Endothelial cell of umbilical vein (primary cell): ENCODE measurements at regions not wholly inside any gene's neighbourhood (a gene's known extent, or its start where the extent isn't known, plus 50 kb on each side); places are given as distances from the start of the nearest gene placed in this dataset.

Experiments
- BruUV-seq: library from RNA; stranded (reverse); fragments of 400-500 nt; replicated peaks from 2 replicates; lab custom pipeline; 2021; lab: Mats Ljungman, UMichigan
- CTCF ChIA-PET: fragments of 300-600, 350-600 bp; sonication (Branson Sonifier 250); formaldehyde crosslinking; loops from one replicate; lab custom pipeline; 2021; ENCODE audit warnings: antibody characterized with exemption, inconsistent platforms; lab: Charles Lee
- POLR2A ChIA-PET: fragments of 300-600, 350-600 bp; sonication (Branson Sonifier 250); formaldehyde crosslinking; loops from one replicate; lab custom pipeline; 2021; ENCODE audit warnings: antibody characterized with exemption, inconsistent platforms; lab: Charles Lee
- DNase-seq: peaks from one replicate; pipeline ENCODE4 v3.0.0-alpha.2; 2011; ENCODE audit warnings: low read depth, low spot score
- FAIRE-seq: peaks from 2 replicates; lab custom pipeline; 2011; peaks lifted over from hg19 to GRCh38; lab: Jason Lieb, UNC
- H2AFZ ChIP-seq: 2 replicates; pipeline ENCODE4 v1.6.0; 2012; ENCODE audit warnings: low read depth, low read length, control low read depth, inconsistent platforms
- H3K27ac ChIP-seq: 2 replicates; pipeline ENCODE4 v1.5.1; 2011; ENCODE audit warnings: low read depth, mild to moderate bottlenecking, control low read depth, low read length, moderate library complexity; ENCODE audit not compliant: insufficient read depth
- H3K27me3 ChIP-seq, 2 experiments: 2 replicates each; pipeline versions ENCODE4 v1.6.0 to v1.6.1; 2011; ENCODE audit warnings: low read length in 2 of 2, mixed read lengths in 1 of 2; ENCODE audit not compliant: control insufficient read depth in 2 of 2, insufficient read depth in 2 of 2
- H3K36me3 ChIP-seq, 2 experiments: 2 replicates in 1 of 2; 3 replicates in 1 of 2; pipeline ENCODE4 v1.5.1; 2011; ENCODE audit warnings: low read length in 2 of 2, mild to moderate bottlenecking in 1 of 2, moderate library complexity in 1 of 2; ENCODE audit not compliant: control insufficient read depth in 2 of 2, insufficient read depth in 2 of 2; ENCODE audit errors: extremely low read depth in 1 of 2
- H3K4me1 ChIP-seq: 3 replicates; pipeline ENCODE4 v1.5.1; 2011; ENCODE audit warnings: mild to moderate bottlenecking, low read length; ENCODE audit not compliant: control insufficient read depth, insufficient read depth; ENCODE audit errors: extremely low read depth
- H3K4me2 ChIP-seq: 2 replicates; pipeline ENCODE4 v1.6.1; 2011; ENCODE audit warnings: low read length, control low read depth, mixed read lengths; ENCODE audit not compliant: insufficient read depth
- H3K4me3 ChIP-seq, 3 experiments: fragments of 200-600 bp in 1 of 3; sonication (generic), shearing (Covaris generic) in 1 of 3; replicated peaks in 1 of 3; 2 replicates each; pipeline ENCODE4 v1.5.1; 2011 to 2016; ENCODE audit warnings: control low read depth in 3 of 3, low read length in 3 of 3, mild to moderate bottlenecking in 2 of 3, inconsistent platforms in 1 of 3, low read depth in 1 of 3, moderate library complexity in 1 of 3; ENCODE audit not compliant: insufficient read depth in 1 of 3
- H3K79me2 ChIP-seq: 2 replicates; pipeline ENCODE4 v1.6.0; 2012; ENCODE audit warnings: low read length, inconsistent platforms; ENCODE audit not compliant: control insufficient read depth, insufficient read depth
- H3K9ac ChIP-seq: replicated peaks from 2 replicates; pipeline ENCODE3; 2011; ENCODE audit warnings: low read length, control low read depth; ENCODE audit not compliant: insufficient read depth; ENCODE audit errors: extremely low read depth
- H3K9me1 ChIP-seq: replicated peaks from 3 replicates; pipeline ENCODE4 v1.6.0; 2011; ENCODE audit warnings: mild to moderate bottlenecking, low read length; ENCODE audit not compliant: control insufficient read depth, insufficient read depth; ENCODE audit errors: extremely low read depth
- H3K9me3 ChIP-seq: replicated peaks from 2 replicates; pipeline ENCODE4 v1.5.1; 2012; ENCODE audit warnings: low read length, inconsistent platforms; ENCODE audit not compliant: control insufficient read depth, insufficient read depth
- H4K20me1 ChIP-seq: replicated peaks from 2 replicates; pipeline ENCODE3; 2011; ENCODE audit warnings: mild to moderate bottlenecking, low read length; ENCODE audit not compliant: control insufficient read depth, insufficient read depth; ENCODE audit errors: extremely low read depth
- EZH2 ChIP-seq: IDR thresholded peaks from 2 replicates; pipeline ENCODE4 v1.6.1; 2012; ENCODE audit warnings: borderline replicate concordance, low read depth, mild to moderate bottlenecking, moderate library complexity, low read length, inconsistent platforms; ENCODE audit not compliant: severe bottlenecking
- FOS ChIP-seq: IDR thresholded peaks from 2 replicates; pipeline ENCODE4 v1.6.1; 2011; ENCODE audit warnings: mild to moderate bottlenecking, low read length, moderate library complexity, borderline replicate concordance; ENCODE audit not compliant: insufficient read depth
- GATA2 ChIP-seq: IDR thresholded peaks from 2 replicates; pipeline ENCODE4 v1.7.0; 2011; ENCODE audit warnings: low read depth, mild to moderate bottlenecking, moderate library complexity, mixed read lengths, low read length; ENCODE audit not compliant: insufficient read length, insufficient read depth
- JUN ChIP-seq: IDR thresholded peaks from 2 replicates; pipeline ENCODE4 v1.6.1; 2011; ENCODE audit warnings: borderline replicate concordance, low read depth; ENCODE audit not compliant: insufficient read length, insufficient read depth
- MYC ChIP-seq: IDR thresholded peaks from one replicate; pipeline ENCODE4 v1.6.1; 2011; ENCODE audit warnings: mild to moderate bottlenecking, low read depth, low read length
- POLR2A ChIP-seq: IDR thresholded peaks from 2 replicates; pipeline ENCODE4 v1.6.1; 2012; ENCODE audit warnings: low read depth, mild to moderate bottlenecking, control low read depth, low read length
- POLR2AphosphoS5 ChIP-seq: IDR thresholded peaks from 2 replicates; pipeline ENCODE4 v1.6.1; 2012; ENCODE audit warnings: low read depth, mild to moderate bottlenecking, control low read depth, low read length, moderate library complexity; ENCODE audit not compliant: insufficient read depth
- dilution Hi-C: fragments of 300-500 bp; cut with MboI; formaldehyde crosslinking; loops from one replicate; pipeline ENCODE4 v1.15.0; 2019; ENCODE audit warnings: low sequenced_read_pairs; ENCODE audit not compliant: extremely low pct_ligation_motif_present
- intact Hi-C: fragments of 100-400 bp; cut with micrococcal nuclease; formaldehyde crosslinking; loops from one replicate; pipeline ENCODE4 v1.10.0; 2022
- TF ChIP-seq, protein P1 (sequence below), 2 donors: IDR thresholded peaks; 1 replicate in 1 of 2; 2 replicates in 1 of 2; pipeline ENCODE4 v1.5.1; 2011; ENCODE audit warnings: low read length in 2 of 2, mild to moderate bottlenecking in 2 of 2, moderate library complexity in 2 of 2, control low read depth in 1 of 2, inconsistent platforms in 1 of 2, low read depth in 1 of 2; ENCODE audit not compliant: insufficient read depth in 1 of 2; ENCODE audit errors: extremely low read depth in 1 of 2
- TF ChIP-seq, protein P2 (sequence below): IDR thresholded peaks from 2 replicates; pipeline ENCODE4 v1.6.1; 2011; ENCODE audit not compliant: insufficient read depth, insufficient read length

DNA sequence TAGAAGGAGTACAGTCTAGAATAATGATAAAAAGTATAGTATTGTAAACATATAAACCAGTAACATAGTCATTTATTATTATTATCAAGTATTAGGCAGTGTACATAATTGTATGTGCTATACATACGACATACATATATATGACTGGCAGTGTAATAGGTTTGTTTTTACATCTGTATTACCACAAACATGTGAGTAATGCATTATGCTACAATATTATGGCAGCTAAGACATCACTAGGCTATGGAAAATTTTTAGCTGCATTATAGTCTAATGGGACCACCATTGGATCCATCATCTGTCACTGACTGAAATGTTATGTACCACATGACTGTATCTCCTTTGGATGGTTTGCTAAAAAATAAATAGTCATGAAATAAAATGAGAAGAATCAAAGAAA is 530.0 kb downstream of the PRR16 start:
- no peaks in the 10 kb centered on the region for H4K20me1 ChIP-seq
- dilution Hi-C loops: no loop called here

More for the DNA sequence above, 530.0 kb downstream of the PRR16 start:
- DNase-seq: no peak
- TF ChIP-seq EZH2 (no peak), POLR2A (no peak), MYC (no peak), POLR2AphosphoS5 (no peak), FOS (no peak), GATA2 (no peak), JUN (no peak)
- TF ChIP-seq, protein P1, sequence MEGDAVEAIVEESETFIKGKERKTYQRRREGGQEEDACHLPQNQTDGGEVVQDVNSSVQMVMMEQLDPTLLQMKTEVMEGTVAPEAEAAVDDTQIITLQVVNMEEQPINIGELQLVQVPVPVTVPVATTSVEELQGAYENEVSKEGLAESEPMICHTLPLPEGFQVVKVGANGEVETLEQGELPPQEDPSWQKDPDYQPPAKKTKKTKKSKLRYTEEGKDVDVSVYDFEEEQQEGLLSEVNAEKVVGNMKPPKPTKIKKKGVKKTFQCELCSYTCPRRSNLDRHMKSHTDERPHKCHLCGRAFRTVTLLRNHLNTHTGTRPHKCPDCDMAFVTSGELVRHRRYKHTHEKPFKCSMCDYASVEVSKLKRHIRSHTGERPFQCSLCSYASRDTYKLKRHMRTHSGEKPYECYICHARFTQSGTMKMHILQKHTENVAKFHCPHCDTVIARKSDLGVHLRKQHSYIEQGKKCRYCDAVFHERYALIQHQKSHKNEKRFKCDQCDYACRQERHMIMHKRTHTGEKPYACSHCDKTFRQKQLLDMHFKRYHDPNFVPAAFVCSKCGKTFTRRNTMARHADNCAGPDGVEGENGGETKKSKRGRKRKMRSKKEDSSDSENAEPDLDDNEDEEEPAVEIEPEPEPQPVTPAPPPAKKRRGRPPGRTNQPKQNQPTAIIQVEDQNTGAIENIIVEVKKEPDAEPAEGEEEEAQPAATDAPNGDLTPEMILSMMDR (IDR thresholded peaks at IDR 0.05; ENCODE audit: extremely low read depth in 1 of 2, insufficient read depth in 1 of 2, low read depth in 1 of 2, low read length in 2 of 2): no peak
- TF ChIP-seq, protein P2, sequence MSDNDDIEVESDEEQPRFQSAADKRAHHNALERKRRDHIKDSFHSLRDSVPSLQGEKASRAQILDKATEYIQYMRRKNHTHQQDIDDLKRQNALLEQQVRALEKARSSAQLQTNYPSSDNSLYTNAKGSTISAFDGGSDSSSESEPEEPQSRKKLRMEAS: no peak
- H3K9me3 ChIP-seq: no peaks in the 10 kb centered on the region
- H3K4me3 ChIP-seq: no peak overlapping the region
- no peak for FAIRE-seq
- no peak overlapping the region for H3K4me2 ChIP-seq
- intact Hi-C loops: no loop called here
- no peak overlapping the region for H2AFZ ChIP-seq
- no peaks in the 10 kb centered on the region for H3K9me1 ChIP-seq
- BruUV-seq: no TSS peak
- H3K36me3 ChIP-seq: no peaks in the 10 kb centered on the region
- no peak overlapping the region for H3K9ac ChIP-seq
- H3K79me2 ChIP-seq: no peaks in the 10 kb centered on the region
- H3K27me3 ChIP-seq: no peaks in the 10 kb centered on the region
- ChIA-PET CTCF (no interaction called here), POLR2A (no interaction called here)
- H3K4me1 ChIP-seq: no peaks in the 10 kb centered on the region
- no peak overlapping the region for H3K27ac ChIP-seq
